ENCODE measurements at regions not wholly inside any gene's neighbourhood (a gene's known extent, or its start where the extent isn't known, plus 50 kb on each side); places are given as distances from the start of the nearest gene placed in this dataset.

DNA sequence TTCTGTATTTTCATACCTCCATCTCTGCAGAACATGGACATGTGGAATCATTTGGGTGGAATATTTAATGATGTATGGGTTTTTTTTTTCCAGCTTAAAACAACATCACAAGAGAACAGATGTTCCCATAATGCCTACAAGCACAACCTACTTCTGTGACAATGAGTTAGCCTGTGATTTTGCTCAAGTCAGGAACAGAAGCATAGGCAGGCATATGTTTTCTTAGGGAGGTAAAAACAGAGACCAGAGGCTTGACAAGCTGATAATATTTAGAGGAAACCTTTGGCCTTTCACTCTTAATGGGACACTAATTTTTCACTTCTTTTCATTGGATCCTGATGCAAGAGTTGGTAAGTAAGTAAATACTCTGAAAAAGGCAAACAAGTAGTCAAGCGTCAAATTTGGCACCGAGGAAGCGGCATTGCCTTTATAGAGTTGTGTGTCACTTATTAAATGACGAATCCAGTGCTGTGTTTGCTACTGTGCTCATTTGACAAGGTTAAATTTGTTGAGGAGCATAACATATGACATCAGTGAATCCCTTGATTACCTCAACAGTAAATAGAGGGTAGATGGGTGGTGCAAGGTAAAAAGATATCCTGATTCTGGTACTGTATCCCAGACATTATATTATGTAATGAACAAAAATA, 66.7 kb upstream of the RBMS3 start:
- no peak overlapping the region for H3K27ac ChIP-seq (replicated peaks in 1 of 4)
- intact Hi-C loops (cut with DNase I): no loop called here
- WGBS: 95% methylated on average over 4 of the region's 4 CpGs
- no peaks in the 10 kb centered on the region for H3K27me3 ChIP-seq
- no peak for DNase-seq (ENCODE audit: extremely low spot score)
- H3K9me3 ChIP-seq: no peaks in the 10 kb centered on the region
- no peaks in the 10 kb centered on the region for H3K36me3 ChIP-seq
- TF ChIP-seq EP300 (IDR thresholded peaks at IDR 0.05) (no peak), POLR2A (IDR thresholded peaks at IDR 0.05; ENCODE audit: low read depth) (no peak), POLR2AphosphoS5 (IDR thresholded peaks at IDR 0.05) (no peak)
- TF ChIP-seq, protein P1, sequence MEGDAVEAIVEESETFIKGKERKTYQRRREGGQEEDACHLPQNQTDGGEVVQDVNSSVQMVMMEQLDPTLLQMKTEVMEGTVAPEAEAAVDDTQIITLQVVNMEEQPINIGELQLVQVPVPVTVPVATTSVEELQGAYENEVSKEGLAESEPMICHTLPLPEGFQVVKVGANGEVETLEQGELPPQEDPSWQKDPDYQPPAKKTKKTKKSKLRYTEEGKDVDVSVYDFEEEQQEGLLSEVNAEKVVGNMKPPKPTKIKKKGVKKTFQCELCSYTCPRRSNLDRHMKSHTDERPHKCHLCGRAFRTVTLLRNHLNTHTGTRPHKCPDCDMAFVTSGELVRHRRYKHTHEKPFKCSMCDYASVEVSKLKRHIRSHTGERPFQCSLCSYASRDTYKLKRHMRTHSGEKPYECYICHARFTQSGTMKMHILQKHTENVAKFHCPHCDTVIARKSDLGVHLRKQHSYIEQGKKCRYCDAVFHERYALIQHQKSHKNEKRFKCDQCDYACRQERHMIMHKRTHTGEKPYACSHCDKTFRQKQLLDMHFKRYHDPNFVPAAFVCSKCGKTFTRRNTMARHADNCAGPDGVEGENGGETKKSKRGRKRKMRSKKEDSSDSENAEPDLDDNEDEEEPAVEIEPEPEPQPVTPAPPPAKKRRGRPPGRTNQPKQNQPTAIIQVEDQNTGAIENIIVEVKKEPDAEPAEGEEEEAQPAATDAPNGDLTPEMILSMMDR (IDR thresholded peaks at IDR 0.05): no peak
- H3K4me3 ChIP-seq: no peak overlapping the region
- no peaks in the 10 kb centered on the region for H3K4me1 ChIP-seq

DNA sequence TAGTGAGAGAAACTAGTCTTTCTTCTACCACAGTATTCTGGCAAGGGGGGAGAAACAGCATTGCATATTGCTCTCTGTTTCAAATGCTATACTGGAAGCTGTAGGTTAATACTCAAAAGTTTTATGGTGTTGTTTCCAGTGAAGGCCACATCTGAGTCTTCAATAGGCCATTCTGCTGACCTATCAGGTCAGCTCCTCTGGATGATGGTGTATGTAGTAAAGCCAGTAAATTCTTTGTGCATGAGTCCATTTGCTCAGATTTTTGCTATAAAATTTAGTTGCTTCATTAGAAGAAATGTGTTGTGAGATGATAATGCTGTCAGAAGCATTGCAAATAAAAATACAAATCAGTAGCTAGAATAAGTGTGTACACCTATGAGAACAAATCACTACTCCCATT, 64.9 kb upstream of the RBMS3 start:
- Histone ChIP-seq H3K27ac (replicated peaks in 1 of 4) (no peak overlapping the region), H3K4me3 (no peak overlapping the region), H3K4me1 (no peaks in the 10 kb centered on the region), H3K27me3 (no peaks in the 10 kb centered on the region), H3K36me3 (no peaks in the 10 kb centered on the region), H3K9me3 (no peaks in the 10 kb centered on the region)
- DNase-seq (ENCODE audit: extremely low spot score): no peak
- intact Hi-C loops (cut with DNase I): no loop called here
- TF ChIP-seq POLR2AphosphoS5 (IDR thresholded peaks at IDR 0.05) (no peak), EP300 (IDR thresholded peaks at IDR 0.05) (no peak), POLR2A (IDR thresholded peaks at IDR 0.05; ENCODE audit: low read depth) (no peak)
- TF ChIP-seq, protein P1 (IDR thresholded peaks at IDR 0.05): no peak

DNA sequence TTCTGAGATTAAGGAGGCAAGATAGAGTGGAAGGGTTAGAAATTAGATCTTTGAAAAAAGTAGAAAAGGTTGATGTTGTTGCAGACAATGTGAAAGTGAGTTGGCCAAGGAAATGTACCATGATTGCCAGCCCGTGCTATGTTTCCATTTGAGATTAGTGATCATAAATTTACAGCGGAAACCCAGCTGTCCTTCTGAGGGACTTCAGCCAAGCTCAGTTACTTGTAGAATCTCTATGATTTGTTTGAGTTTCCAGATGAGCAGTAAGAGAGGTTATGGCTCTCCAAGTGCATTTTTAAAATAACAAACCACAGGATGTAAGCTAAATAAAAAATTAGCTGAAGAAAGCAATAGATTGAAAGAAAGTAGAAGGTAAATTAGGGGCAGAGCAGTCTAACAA, 54.2 kb upstream of the RBMS3 start:
- 23% methylated on average over 2 of the region's 2 CpGs for WGBS
- no peaks in the 10 kb centered on the region for H3K36me3 ChIP-seq
- no peaks in the 10 kb centered on the region for H3K27me3 ChIP-seq
- H3K9me3 ChIP-seq: no peaks in the 10 kb centered on the region
- peaks cover 0 to 18% (median 12%) of the 10 kb centered on the region in 4 donors for H3K4me1 ChIP-seq
- intact Hi-C loops (cut with DNase I): no loop called here
- no peak for DNase-seq (ENCODE audit: extremely low spot score)
- no peak overlapping the region for H3K4me3 ChIP-seq
- no peak for TF ChIP-seq EP300 (IDR thresholded peaks at IDR 0.05)
- TF ChIP-seq, protein P1 (IDR thresholded peaks at IDR 0.05): no peak
- no peak overlapping the region for H3K27ac ChIP-seq (replicated peaks in 1 of 4)

DNA sequence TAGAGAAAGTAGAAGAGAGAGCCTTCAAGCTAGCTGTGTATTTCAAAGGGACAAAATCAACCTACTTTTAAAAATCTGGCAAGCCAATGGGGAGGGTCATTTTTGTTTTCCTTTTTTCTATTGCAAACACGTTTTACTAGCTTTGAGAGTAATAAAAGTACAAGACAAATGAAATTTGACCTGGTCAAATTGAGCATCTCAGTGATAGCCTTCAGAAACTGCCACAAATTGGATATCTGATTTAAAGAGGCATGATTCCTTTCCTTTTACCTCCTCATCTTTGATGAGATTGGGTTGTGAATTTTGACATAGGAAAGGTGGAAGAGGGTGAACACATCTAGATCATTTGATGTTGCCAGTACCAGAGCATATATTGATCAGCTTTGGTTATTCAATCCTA, 53.6 kb upstream of the RBMS3 start:
- no peaks in the 10 kb centered on the region for H3K9me3 ChIP-seq
- WGBS: 32% methylated on average over 1 of the region's 1 CpG
- peaks cover 0 to 18% (median 12%) of the 10 kb centered on the region in 4 donors for H3K4me1 ChIP-seq
- no peak overlapping the region for H3K27ac ChIP-seq (replicated peaks in 1 of 4)
- no peak for DNase-seq (ENCODE audit: extremely low spot score)
- no peaks in the 10 kb centered on the region for H3K27me3 ChIP-seq
- TF ChIP-seq, protein P1 (IDR thresholded peaks at IDR 0.05): no peak
- intact Hi-C loops (cut with DNase I): no loop called here
- no peaks in the 10 kb centered on the region for H3K36me3 ChIP-seq
- H3K4me3 ChIP-seq: no peak overlapping the region

Data from esophagus muscularis mucosa (tissue), 4 donors.